AG08395 (cell line): ENCODE measurements at regions not wholly inside any gene's neighbourhood (a gene's known extent, or its start where the extent isn't known, plus 50 kb on each side); places are given as distances from the start of the nearest gene placed in this dataset.

Experiments used
- DNase-seq: peaks from one replicate; pipeline ENCODE4 v3.0.0; 2012; ENCODE audit warnings: mixed read lengths, low spot score

- DNase-seq, result no peak
These were observed 54.8 kb upstream of the HDAC4 start for GRCh38 chr2:239455436-239456203.

- no peak for DNase-seq
These were observed 53.7 kb upstream of the HDAC4 start for GRCh38 chr2:239454507-239454906.
